ENCODE measurements at regions not wholly inside any gene's neighbourhood (a gene's known extent, or its start where the extent isn't known, plus 50 kb on each side); places are given as distances from the start of the nearest gene placed in this dataset.

DNA sequence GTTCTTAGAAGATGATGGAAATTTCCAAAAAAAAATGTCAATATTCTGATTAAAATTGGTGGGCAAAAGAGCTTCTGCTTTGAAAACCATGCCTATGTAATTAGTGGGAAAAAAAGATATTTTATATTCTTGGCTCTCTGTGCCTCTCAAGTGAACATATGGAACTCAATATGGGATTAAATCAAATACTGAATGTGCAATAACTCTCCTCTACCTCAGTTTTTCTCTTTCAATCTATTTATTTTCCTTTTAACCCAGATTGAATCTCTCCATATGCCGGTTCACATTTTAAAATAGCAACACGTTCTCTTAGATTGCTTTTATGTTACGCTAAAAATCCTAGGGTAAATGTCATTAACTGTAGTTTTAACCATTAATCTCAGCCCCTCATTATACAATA, 224.2 kb upstream of the PABPC4L start:
- Histone ChIP-seq H3K9me2 (ENCODE audit: insufficient read depth) (no peaks in the 10 kb centered on the region), H3K27ac (no peak overlapping the region), H3K27me3 (replicated peaks; ENCODE audit: insufficient read depth) (no peaks in the 10 kb centered on the region), H3K9ac (no peak overlapping the region), H4K20me1 (ENCODE audit: insufficient read depth) (no peaks in the 10 kb centered on the region), H3K9me3 (ENCODE audit: low read depth) (no peaks in the 10 kb centered on the region), H3F3A (ENCODE audit: insufficient read depth) (no peaks in the 10 kb centered on the region), H3K79me2 (ENCODE audit: insufficient read depth) (no peaks in the 10 kb centered on the region), H2AFZ (no peak overlapping the region), H3K36me3 (ENCODE audit: low read depth) (no peaks in the 10 kb centered on the region), H3K4me2 (ENCODE audit: unreplicated experiment) (no peak overlapping the region), H3K4me1 (ENCODE audit: insufficient read depth) (no peaks in the 10 kb centered on the region), H3K4me3 (no peak overlapping the region)
- no peak for DNase-seq
- no peak for TF ChIP-seq EZH2 (IDR thresholded peaks at IDR 0.05; ENCODE audit: insufficient read depth, poor library complexity, severe bottlenecking)
- TF ChIP-seq EZH2phosphoT487 (IDR thresholded peaks at IDR 0.05; ENCODE audit: insufficient read depth, low read depth), result no peak
- in situ Hi-C loops (cut with MboI), result no loop called here
- WGBS, 2 experiments (ENCODE audit: low coverage in 1 of 2, low lambda C conversion rate in 2 of 2, missing lambda C conversion rate in 2 of 2), result 13 to 21% methylated on average over 3 of the region's 3 CpGs

DNA sequence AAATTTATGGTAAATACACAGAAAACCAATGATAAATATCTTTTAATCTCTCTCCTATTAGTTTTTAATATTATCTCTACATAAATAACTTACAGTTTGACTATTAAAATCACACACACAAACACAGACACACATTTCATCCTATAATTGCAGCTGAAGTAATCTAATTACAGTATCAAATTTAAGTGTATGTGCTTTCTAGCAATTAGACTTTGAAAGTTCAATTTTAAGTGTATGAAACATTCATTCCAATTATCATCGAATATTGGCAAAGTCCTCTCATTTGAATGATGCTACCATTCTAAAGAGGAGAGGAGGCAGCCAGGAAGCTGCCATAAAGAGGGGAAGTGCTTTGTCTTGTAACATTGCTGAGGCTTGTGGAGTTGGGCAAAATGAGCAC, 221.2 kb upstream of the PABPC4L start:
- no peak for DNase-seq
- Histone ChIP-seq H3K4me3 (no peak overlapping the region), H3K4me1 (ENCODE audit: insufficient read depth) (no peaks in the 10 kb centered on the region), H3K9ac (no peak overlapping the region), H3K27ac (no peak overlapping the region), H3K4me2 (ENCODE audit: unreplicated experiment) (no peak overlapping the region), H3K9me2 (ENCODE audit: insufficient read depth) (no peaks in the 10 kb centered on the region), H3K9me3 (ENCODE audit: low read depth) (no peaks in the 10 kb centered on the region), H3K36me3 (ENCODE audit: low read depth) (no peaks in the 10 kb centered on the region), H3K27me3 (replicated peaks; ENCODE audit: insufficient read depth) (no peaks in the 10 kb centered on the region), H2AFZ (no peak overlapping the region), H3K79me2 (ENCODE audit: insufficient read depth) (no peaks in the 10 kb centered on the region), H3F3A (ENCODE audit: insufficient read depth) (no peaks in the 10 kb centered on the region), H4K20me1 (ENCODE audit: insufficient read depth) (no peaks in the 10 kb centered on the region)
- 0% methylated on average over 1 of the region's 1 CpG for WGBS, 2 experiments (ENCODE audit: low coverage in 1 of 2, low lambda C conversion rate in 2 of 2, missing lambda C conversion rate in 2 of 2)
- TF ChIP-seq EZH2 (IDR thresholded peaks at IDR 0.05; ENCODE audit: insufficient read depth, poor library complexity, severe bottlenecking) (no peak), EZH2phosphoT487 (IDR thresholded peaks at IDR 0.05; ENCODE audit: insufficient read depth, low read depth) (no peak)
- in situ Hi-C loops (cut with MboI), result no loop called here

DNA sequence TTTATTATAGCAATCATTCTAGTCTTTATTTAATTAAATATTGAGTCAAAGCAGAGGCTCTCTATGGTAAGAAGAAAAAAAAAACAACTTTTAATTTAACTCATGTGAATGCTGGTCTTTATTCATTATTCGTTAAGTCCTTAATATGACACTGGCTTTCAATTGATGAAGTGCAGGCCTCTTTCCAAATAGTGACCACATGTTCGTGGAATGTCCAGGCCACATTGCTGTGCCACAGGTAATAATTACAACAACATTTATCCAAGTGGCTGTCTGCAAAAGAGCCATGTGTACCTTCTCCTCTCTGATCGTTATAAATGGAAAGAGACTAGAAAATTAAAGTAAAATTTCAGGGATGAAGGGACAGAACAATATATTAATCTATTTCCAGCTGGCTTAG, 220.1 kb upstream of the PABPC4L start:
- H3K9me3 ChIP-seq (ENCODE audit: low read depth), result no peaks in the 10 kb centered on the region
- no peaks in the 10 kb centered on the region for H3F3A ChIP-seq (ENCODE audit: insufficient read depth)
- no peaks in the 10 kb centered on the region for H3K27me3 ChIP-seq (replicated peaks; ENCODE audit: insufficient read depth)
- DNase-seq, result no peak
- H3K9ac ChIP-seq, result no peak overlapping the region
- in situ Hi-C loops (cut with MboI), result no loop called here
- no peaks in the 10 kb centered on the region for H3K36me3 ChIP-seq (ENCODE audit: low read depth)
- H3K9me2 ChIP-seq (ENCODE audit: insufficient read depth), result no peaks in the 10 kb centered on the region
- H3K79me2 ChIP-seq (ENCODE audit: insufficient read depth), result no peaks in the 10 kb centered on the region
- no peak overlapping the region for H2AFZ ChIP-seq
- WGBS, 2 experiments (ENCODE audit: low coverage in 1 of 2, low lambda C conversion rate in 2 of 2, missing lambda C conversion rate in 2 of 2), result 2 to 3% methylated on average over 3 of the region's 3 CpGs
- H3K4me2 ChIP-seq (ENCODE audit: unreplicated experiment), result no peak overlapping the region
- no peak overlapping the region for H3K27ac ChIP-seq
- H3K4me1 ChIP-seq (ENCODE audit: insufficient read depth), result no peaks in the 10 kb centered on the region
- no peaks in the 10 kb centered on the region for H4K20me1 ChIP-seq (ENCODE audit: insufficient read depth)
- no peak overlapping the region for H3K4me3 ChIP-seq
- TF ChIP-seq EZH2phosphoT487 (IDR thresholded peaks at IDR 0.05; ENCODE audit: insufficient read depth, low read depth) (no peak), EZH2 (IDR thresholded peaks at IDR 0.05; ENCODE audit: insufficient read depth, poor library complexity, severe bottlenecking) (no peak)

DNA sequence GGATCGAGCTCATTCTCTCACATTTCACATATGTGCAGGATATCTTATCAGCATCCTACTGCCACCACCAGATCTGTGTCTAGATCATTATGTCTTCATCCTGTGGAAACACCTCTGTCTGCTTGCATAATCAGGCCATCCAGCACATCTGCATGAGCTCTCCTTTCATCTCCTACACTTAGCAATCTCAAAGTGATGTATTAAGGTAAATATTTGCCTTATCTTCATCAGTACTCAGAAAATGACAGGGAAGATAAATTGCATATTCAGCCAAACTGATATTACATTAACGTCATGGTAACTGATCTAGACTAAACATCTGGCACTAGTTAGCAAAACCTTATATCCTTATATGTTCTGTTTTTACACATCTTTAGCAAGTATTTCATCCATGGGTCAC, 207.3 kb upstream of the PABPC4L start:
- in situ Hi-C loops (cut with MboI), result no loop called here
- Histone ChIP-seq H3K9me2 (ENCODE audit: insufficient read depth) (no peaks in the 10 kb centered on the region), H3K4me3 (no peak overlapping the region), H3K4me1 (ENCODE audit: insufficient read depth) (no peaks in the 10 kb centered on the region), H3K4me2 (ENCODE audit: unreplicated experiment) (no peak overlapping the region), H2AFZ (no peak overlapping the region), H3K27me3 (replicated peaks; ENCODE audit: insufficient read depth) (no peaks in the 10 kb centered on the region), H3K79me2 (ENCODE audit: insufficient read depth) (no peaks in the 10 kb centered on the region), H3K36me3 (ENCODE audit: low read depth) (no peaks in the 10 kb centered on the region), H3F3A (ENCODE audit: insufficient read depth) (no peaks in the 10 kb centered on the region), H3K27ac (no peak overlapping the region), H3K9me3 (ENCODE audit: low read depth) (peaks cover 4% of the 10 kb centered on the region), H3K9ac (no peak overlapping the region), H4K20me1 (ENCODE audit: insufficient read depth) (no peaks in the 10 kb centered on the region; the same call in 1 of the 2 replicates)
- TF ChIP-seq EZH2phosphoT487 (IDR thresholded peaks at IDR 0.05; ENCODE audit: insufficient read depth, low read depth) (no peak), EZH2 (IDR thresholded peaks at IDR 0.05; ENCODE audit: insufficient read depth, poor library complexity, severe bottlenecking) (no peak)
- no peak for DNase-seq
- WGBS, 2 experiments (ENCODE audit: low coverage in 1 of 2, low lambda C conversion rate in 2 of 2, missing lambda C conversion rate in 2 of 2), result 17 to 25% methylated on average over 2 of the region's 2 CpGs

DNA sequence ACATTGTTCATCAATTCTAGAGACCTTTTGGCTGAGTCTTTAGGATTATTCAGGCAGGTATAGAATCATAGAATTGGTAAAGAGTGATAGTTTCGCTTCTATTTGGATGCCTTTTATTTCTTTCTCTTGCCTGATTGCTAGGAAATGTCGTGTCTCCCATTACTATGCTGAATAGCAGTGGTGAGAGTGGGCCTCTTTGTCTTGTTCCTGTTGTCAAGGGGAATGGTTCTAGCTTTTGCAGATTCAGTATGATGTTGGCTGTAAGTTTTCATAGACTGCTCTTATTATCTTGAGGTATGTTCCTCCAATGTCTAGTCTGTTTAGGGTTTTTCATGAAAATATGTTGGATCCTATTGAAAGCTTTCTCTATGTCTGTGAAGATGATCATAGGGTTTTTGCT, 200.2 kb upstream of the PABPC4L start:
- H3K9me2 ChIP-seq (ENCODE audit: insufficient read depth), result no peaks in the 10 kb centered on the region
- no peaks in the 10 kb centered on the region for H3K79me2 ChIP-seq (ENCODE audit: insufficient read depth)
- DNase-seq, result no peak
- no peaks in the 10 kb centered on the region for H3F3A ChIP-seq (ENCODE audit: insufficient read depth)
- TF ChIP-seq EZH2 (IDR thresholded peaks at IDR 0.05; ENCODE audit: insufficient read depth, poor library complexity, severe bottlenecking), result no peak
- TF ChIP-seq EZH2phosphoT487 (IDR thresholded peaks at IDR 0.05; ENCODE audit: insufficient read depth, low read depth), result no peak
- no peak overlapping the region for H2AFZ ChIP-seq
- no peak overlapping the region for H3K9ac ChIP-seq
- no peaks in the 10 kb centered on the region; the same call in 1 of the 2 replicates for H4K20me1 ChIP-seq (ENCODE audit: insufficient read depth)
- in situ Hi-C loops (cut with MboI), result no loop called here
- H3K27me3 ChIP-seq (replicated peaks; ENCODE audit: insufficient read depth), result no peaks in the 10 kb centered on the region
- H3K4me2 ChIP-seq (ENCODE audit: unreplicated experiment), result no peak overlapping the region
- H3K9me3 ChIP-seq (ENCODE audit: low read depth), result no peaks in the 10 kb centered on the region
- H3K27ac ChIP-seq, result no peak overlapping the region
- H3K36me3 ChIP-seq (ENCODE audit: low read depth), result no peaks in the 10 kb centered on the region
- WGBS, 2 experiments (ENCODE audit: low coverage in 1 of 2, low lambda C conversion rate in 2 of 2, missing lambda C conversion rate in 2 of 2), result 3 to 4% methylated on average over 2 of the region's 2 CpGs
- H3K4me3 ChIP-seq, result no peak overlapping the region
- H3K4me1 ChIP-seq (ENCODE audit: insufficient read depth), result no peaks in the 10 kb centered on the region

Measured in GM23248 (cell line).